ENCODE measurements at regions not wholly inside any gene's neighbourhood (a gene's known extent, or its start where the extent isn't known, plus 50 kb on each side); places are given as distances from the start of the nearest gene placed in this dataset.

- no peak overlapping the region for H3K27ac ChIP-seq
- TF ChIP-seq CTCF (IDR thresholded peaks at IDR 0.05) (no peak), ZFX (IDR thresholded peaks at IDR 0.05; ENCODE audit: borderline replicate concordance) (no peak)
Measured at GRCh38 chr14:99081156-99081765, 190.7 kb downstream of the BCL11B start.

GRCh38 chr14:99081880-99082279, 190.1 kb downstream of the BCL11B start:
- TF ChIP-seq CTCF (IDR thresholded peaks at IDR 0.05) = no peak
- no peak for TF ChIP-seq ZFX (IDR thresholded peaks at IDR 0.05; ENCODE audit: borderline replicate concordance)
- no peak overlapping the region for H3K27ac ChIP-seq

GRCh38 chr14:99093532-99094517, 178.2 kb downstream of the BCL11B start:
- TF ChIP-seq ZFX (IDR thresholded peaks at IDR 0.05; ENCODE audit: borderline replicate concordance) (no peak), CTCF (IDR thresholded peaks at IDR 0.05) (no peak)
- H3K27ac ChIP-seq = no peak overlapping the region

GRCh38 chr14:99094901-99095300, 177.1 kb downstream of the BCL11B start:
- H3K27ac ChIP-seq = no peak overlapping the region
- TF ChIP-seq CTCF (IDR thresholded peaks at IDR 0.05) = no peak
- no peak for TF ChIP-seq ZFX (IDR thresholded peaks at IDR 0.05; ENCODE audit: borderline replicate concordance)

- TF ChIP-seq ZFX (IDR thresholded peaks at IDR 0.05; ENCODE audit: borderline replicate concordance) (no peak), CTCF (IDR thresholded peaks at IDR 0.05) (no peak)
- no peak overlapping the region for H3K27ac ChIP-seq
Measured at GRCh38 chr14:99095369-99095768, 176.6 kb downstream of the BCL11B start.

- H3K27ac ChIP-seq = no peak overlapping the region
- TF ChIP-seq CTCF (IDR thresholded peaks at IDR 0.05) = no peak
- TF ChIP-seq ZFX (IDR thresholded peaks at IDR 0.05; ENCODE audit: borderline replicate concordance) = no peak
Measured at GRCh38 chr14:99098199-99098598, 173.8 kb downstream of the BCL11B start.
